HG03025 (cell line): ENCODE measurements at regions not wholly inside any gene's neighbourhood (a gene's known extent, or its start where the extent isn't known, plus 50 kb on each side); places are given as distances from the start of the nearest gene placed in this dataset.
"Not testable (repeated sequence)": the region's sequence is repeated elsewhere in the genome, so short reads cannot be mapped to it uniquely, and the experiment has no call there.

Experiments
- ATAC-seq: cut with Tn5 transposase; IDR thresholded peaks from one replicate; pipeline ENCODE4 v1.9.1; 2021; ENCODE audit warnings: mild to moderate bottlenecking, moderate library complexity; ENCODE audit not compliant: unreplicated experiment, low FRiP score

DNA sequence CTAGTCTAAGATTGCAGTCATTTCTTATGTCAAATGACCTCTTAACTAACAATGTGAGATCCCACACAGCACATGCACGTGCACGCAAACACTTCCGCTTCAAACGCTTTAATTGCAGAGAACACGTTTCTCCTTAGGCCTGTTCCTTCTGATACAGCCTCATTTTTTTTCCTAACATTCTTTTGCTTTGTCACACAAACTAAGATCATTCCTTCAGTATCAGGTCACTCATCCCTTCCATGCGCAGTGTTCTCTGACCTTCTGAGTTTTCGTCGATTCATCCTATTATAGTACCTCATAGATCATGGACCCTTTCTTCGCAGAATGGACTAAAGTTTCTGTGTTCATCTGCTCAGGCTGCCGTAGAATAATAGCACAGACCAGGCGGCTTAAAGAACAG, 327.1 kb upstream of the CDH19 start:
- no peak for ATAC-seq

DNA sequence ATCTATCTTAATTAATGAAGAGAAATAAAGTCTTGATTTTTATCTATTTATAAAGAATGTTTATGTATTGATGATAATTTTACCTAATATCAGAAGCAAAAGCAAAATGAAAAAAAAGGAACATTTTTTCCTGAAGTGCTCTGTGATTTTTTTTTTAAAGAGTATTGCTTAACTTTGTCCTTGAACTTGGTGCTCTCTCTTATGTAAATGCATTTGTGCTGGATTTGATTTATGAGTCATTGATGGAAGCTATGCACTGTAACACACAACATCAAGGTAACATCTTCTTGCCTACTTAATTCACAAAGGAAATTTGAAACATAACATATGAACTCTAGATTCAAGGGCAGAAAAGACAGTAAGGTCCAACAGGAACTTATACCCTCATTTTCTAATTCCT, 312.9 kb upstream of the CDH19 start:
- no peak for ATAC-seq

DNA sequence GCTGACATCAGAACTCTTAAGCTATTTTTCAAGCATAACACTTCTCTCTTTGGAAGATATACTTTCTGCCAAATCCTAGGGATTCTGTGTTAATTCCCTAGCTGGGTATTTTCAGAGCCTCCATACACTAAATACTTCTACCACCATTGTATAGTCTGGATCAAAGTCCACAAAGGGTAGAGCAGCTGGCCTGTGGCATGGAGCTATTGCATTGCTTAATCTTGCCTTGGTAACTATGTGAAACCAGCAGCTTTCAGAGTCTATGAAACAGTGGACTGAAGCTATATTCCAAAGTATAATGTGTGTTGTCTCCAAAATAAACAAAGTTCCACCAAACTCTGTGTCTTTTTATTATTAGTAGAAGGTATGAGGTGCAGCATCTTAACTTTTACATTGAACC, 296.9 kb upstream of the CDH19 start:
- no peak for ATAC-seq

DNA sequence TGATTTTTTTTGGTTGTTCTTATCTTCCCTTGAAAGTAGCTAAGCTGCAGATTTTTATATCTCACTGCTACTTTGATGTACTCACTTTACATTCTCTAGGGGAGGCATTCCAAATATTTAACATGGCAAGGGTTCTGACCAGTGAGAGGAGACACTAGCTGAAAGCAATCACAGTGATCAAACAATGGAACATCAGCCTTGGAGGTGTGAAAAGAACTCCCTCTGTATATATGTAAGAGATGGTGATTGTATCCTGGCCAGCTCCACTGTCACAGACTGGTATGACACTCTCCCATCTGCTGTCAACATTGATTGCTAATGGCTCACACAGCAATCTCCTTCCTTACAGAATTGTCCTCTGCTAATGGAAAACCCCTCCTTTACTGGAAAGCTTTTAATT, 291.7 kb upstream of the CDH19 start:
- ATAC-seq, result no peak

DNA sequence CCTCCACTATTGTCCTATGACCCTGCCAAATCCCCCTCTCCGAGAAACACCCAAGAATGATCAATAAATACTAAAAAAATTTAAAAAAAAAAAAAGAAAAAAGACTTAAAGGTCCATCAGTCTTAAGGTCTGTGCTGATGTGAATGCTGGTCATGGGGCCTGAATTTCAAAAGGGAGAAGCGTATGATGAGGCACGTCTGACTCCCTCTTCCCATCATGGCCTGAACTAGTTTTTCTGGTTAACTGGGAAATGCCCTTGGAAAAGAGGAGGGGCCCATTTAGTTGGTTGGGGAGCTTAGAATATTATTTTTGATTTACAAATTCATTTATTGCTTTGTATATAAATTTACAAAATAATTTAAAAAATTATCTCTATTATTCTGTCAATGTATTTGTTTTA, 291.0 kb upstream of the CDH19 start:
- no peak for ATAC-seq

DNA sequence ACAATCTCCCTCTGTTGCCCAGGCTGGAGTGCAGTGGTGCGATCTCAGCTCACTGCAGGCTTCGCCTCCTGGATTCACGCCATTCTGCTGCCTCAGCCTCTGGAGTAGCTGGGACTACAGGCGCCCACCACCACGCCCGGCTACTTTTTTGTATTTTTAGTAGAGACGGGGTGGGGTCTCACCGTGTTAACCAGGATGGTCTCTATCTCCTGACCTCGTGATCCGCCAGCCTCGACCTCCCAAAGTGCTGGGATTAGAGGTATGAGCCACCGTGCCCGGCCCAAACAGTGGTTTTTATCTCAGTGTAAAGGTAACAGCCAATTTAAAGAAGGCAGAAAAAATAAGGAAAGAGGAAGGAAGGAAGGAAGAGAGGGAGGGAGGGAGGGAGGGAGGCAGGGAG, 288.5 kb upstream of the CDH19 start:
- not testable (repeated sequence) for ATAC-seq

DNA sequence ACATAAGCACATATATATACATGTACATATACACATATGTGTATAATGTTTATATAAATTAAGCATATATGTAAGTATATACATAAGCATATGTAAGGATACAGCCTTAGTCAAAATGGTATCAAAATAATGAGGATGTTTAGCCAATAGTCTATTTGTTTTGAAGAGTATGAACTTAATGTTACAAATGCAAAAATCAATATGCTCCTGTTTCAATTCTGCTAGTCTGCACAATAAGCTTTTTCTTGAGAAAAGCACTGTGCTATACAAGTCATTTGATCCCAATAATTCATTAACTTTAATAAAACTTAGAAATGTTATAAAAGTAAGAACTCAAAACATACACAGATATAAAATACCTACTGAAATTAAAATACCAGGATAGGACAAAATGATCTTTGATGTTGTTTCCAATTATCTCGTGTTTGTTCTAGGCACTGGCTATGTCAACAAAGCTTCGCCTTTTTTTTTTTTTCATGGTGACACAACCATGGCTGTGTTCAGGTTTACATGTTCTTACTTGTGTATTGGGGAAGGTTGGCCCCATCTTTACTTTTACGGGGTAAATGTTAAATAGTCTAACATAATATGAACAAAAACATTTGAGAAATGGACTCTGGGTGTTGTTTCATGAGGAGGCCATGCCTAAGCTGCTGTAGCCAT, 271.1 kb upstream of the CDH19 start:
- ATAC-seq, result no peak

DNA sequence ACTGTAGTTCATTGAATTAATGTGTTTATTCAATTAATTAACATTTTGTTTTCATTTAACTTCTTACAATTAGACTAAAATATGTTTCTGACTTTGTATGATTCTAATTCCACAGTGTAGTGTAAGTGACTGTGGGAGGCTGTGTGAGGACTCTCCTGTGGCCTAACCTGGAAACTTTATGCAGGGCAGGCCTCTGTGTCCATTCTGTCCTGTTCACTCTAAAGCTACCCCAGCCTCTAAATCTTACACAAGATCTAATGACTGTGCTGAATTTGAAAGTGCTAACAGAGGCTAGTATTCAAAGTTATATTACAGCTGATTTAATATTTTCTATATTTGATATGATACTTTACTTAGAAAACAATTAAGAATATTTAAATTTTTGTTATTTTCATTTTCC, 270.5 kb upstream of the CDH19 start:
- no peak for ATAC-seq

DNA sequence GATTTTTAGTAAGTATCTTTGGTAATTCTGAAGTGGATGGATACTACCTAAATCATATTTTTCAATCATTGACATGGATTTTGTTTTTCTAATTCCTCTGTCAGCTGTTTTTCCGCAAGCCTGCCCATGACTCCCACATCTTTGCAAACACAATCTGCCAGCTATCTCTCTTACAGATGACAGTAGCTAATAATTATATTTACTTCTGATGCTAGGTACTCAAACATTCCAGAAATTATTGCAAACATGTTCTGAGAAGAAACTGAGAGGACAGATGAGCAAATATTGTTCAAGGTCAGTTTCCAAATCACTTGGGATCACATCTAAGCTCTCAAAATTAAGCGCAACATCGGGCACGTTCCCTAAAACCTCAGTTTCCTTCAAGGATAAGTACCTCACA, 270.0 kb upstream of the CDH19 start:
- ATAC-seq, result no peak

DNA sequence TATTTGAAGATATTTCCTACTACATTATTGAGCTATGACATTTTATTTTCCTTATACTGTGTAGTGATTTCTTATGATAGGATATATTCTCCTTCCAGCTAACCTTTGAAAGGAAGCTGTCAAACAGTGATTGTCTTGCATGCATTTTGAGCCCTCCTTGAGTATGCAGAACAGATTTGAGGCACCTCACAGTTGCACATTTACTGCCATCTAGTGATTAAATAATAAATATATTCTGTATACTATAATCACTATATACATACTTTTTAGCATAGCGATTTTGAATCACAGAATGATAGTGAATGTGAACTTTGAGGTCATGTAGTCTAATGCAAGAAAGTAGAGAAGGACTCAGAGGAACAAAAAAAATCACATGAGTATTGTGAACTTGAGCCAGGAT, 268.4 kb upstream of the CDH19 start:
- no peak for ATAC-seq

DNA sequence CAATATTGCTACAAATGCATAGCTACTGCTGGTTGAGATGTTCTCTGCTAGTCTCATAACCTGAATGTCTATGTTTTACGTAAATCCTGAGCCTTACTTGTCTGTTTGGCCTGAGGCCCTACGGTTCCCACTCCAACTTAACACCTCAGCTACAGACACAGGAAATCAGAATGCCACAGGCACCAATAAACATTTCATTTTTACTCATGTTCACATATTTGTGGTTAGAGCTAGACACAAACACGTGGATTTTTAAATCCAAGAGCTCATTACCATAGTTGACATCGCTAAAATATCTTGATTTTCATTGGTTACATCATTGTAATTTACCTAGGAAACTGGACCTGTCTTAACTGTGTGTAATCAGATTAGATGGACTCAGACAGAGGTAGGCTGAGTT, 263.8 kb upstream of the CDH19 start:
- no peak for ATAC-seq

DNA sequence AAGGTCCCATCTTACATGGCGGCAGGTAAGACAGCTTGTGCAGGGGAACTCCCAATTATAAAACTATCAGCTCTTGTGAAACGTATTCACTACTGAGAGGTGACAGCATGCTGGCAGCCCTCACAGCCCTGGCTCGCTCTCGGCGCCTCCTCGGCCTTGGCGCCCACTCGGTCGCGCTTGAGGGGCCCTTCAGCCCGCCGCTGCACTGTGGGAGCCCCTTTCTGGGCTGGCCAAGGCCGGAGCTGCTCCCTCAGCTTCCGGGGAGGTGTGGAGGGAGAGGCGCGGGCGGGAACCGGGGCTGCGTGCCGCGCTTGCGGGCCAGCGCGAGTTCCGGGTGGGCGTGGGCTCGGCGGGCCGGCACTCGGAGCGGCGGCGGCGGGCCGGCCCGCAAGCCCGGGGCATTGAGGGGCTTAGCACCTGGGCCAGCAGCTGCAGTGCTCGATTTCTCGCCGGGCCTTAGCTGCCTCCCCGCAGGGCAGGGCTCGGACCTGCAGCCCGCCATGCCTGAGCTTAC, 262.6 kb upstream of the CDH19 start:
- not testable (repeated sequence) for ATAC-seq

DNA sequence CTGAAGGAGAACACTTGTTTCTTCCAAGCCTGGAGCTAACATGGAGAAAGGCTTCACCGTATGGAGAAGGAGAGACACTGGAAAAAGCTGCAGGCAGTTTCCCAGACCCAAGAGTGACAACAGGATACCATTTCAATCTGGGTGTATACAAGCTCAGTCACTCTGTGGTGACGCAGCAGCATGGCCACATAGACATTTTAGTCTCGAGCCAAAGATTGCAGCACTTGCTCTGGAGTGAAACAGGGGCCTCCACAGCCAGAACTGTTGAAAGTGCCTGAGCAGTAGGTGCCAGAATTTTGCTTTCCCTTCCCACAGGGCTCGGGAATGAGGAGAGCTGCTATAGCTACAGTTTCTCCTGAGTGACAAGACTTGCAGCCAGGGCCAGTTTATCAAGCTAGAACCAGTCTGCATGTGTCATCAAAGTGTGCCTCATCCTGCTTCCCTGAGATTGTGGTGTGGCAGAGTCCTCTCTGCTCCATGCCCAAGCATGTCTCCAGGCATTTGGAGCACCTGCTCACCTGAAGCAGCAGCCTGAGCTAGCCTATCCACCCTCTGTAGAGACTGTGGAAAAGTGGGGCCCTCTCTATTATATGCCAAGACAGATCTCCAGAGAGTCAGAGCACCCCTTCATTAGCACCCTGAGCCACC, 234.6 kb upstream of the CDH19 start:
- ATAC-seq, result no peak

DNA sequence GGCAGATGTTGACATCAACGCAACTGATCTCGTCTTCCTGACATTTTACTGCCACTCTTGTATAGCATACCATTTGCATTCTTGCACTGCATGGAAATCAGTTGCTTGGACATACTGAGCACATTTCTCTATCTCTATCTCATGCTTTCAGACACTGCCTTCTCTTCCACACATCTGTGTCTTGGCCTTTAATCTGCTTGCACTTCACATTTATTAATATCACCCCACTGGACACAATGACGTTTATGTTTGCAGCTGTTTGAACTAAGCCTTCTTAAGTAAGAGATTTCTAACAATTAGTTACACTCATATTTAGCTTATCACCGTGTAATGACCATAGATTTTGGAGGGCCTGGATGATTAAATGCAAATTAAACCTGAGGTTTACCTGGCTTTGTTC, 229.8 kb upstream of the CDH19 start:
- ATAC-seq, result no peak

DNA sequence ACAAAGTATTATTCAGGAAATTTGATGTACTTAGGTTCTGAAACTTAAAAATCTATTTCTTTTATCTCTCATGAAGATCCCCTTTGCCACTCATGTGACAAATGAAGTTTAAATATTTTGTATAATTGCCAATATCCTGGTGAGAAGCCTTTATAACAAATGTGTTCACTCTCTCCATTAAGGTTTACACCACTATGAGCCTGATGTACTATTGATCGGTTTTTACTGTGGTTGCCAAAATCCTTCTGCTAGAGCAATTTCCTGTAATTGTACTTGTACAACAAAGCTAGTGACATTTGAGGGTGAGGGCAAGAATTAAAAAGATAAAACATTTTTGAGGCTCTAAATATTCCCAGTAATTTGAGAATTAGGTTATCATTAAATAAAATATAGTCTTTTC, 222.3 kb upstream of the CDH19 start:
- ATAC-seq, result no peak

DNA sequence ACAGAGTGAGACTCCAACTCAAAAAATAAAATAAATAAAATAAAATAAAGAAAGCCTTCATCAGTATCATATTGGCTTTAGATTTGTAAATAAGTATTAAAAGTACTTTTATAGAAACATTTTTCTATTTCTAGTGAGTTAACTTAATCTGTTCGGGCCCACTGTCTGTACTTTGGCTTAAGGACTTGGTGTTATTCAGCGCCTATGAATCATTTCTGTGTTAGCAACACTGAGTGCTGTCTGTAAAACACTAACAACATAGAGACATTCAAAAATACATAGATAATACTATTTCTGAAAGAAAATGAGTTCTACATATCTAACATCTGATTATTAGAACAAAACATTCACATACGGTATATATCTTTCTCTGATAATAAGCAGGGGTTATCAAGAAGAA, 221.5 kb upstream of the CDH19 start:
- no peak for ATAC-seq

DNA sequence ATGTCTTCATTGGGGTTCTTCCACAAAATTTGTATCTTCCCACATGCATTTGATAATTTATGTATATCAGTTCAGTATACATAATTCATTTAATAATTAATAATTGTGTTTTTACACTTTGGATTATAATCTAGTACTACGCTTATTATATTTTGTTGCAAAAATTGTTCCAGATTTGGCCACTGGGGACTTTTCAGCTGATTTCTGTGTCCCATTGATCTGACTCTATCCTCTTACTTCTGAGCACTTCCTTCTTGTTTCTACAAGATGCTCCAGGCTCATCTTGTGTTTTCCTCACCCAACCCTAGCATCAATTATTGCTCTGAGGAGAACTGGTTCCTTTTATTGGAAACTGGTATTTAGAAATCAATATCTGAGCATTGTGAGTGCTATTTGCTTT, 215.3 kb upstream of the CDH19 start:
- no peak for ATAC-seq

DNA sequence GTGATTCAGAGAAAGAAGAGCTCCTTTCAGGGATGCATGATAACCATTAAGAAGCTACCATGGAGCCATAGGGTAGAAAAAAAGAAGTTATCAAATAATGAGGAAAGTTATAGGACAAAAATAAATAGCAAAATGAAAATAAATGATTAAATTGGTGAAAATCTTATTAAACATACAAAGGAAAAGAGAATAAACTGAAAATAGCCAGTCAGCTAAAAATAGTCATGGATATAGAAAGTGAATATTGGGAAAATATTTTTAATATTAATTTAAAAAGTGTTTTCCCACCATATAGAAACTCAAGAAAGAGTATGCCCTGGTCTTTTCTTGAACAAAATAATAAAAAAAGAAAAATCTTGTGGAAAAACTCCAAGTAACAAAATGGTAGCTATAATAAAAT, 209.2 kb upstream of the CDH19 start:
- ATAC-seq, result no peak

DNA sequence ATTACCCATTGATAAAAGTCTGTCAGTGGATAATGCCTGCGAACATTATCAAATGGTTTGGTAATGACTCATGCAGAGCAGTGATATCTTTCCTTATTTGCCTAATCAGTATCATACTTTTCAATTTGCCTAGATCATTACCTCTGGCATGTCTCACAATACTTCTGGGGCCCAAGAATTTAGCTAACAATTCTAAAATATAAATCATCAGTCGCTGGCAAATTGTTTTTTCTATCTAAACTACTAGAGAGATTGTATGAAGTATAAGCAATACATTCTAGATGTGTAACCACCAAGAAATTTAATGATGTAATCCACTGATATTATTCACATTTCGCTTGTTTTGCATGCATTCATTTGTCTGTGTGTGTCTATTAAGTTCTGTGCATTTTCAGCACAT, 191.2 kb upstream of the CDH19 start:
- no peak for ATAC-seq

DNA sequence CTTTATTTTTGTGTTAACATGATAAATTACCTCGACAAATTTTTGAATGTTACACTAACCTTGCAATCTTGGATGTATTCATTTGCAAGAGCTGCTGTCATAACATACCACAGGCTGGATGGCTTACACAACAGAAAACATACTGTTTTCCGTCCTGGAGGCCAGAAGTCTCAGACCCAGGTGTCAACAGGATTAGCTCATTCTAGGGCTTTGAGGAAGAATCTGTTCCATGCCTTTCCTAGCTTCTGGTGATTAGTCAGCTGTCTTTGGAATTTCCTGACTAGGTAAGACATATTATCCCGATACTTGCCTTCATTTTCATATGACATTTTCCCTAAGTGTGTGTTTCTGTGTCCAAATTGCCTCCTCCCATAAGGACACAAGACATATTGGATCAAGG, 188.6 kb upstream of the CDH19 start:
- ATAC-seq, result no peak

DNA sequence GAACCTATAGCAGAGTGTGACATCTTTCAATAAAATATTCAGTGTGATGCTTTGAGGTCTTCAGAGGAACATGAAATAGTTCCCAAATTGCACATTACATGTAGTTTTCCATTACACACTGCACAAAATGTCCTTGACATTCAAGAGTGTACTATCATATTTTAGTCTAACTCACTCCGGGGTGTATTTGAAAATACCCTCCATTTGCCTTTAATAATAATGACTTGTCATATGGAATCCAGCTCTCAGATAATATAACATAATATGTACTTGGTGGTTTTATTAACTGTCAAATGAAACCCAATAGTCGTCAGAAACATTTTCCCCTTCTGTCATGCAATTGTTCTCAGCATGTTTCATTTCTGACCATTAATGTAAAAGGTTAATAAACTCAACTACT, 176.7 kb upstream of the CDH19 start:
- no peak for ATAC-seq

DNA sequence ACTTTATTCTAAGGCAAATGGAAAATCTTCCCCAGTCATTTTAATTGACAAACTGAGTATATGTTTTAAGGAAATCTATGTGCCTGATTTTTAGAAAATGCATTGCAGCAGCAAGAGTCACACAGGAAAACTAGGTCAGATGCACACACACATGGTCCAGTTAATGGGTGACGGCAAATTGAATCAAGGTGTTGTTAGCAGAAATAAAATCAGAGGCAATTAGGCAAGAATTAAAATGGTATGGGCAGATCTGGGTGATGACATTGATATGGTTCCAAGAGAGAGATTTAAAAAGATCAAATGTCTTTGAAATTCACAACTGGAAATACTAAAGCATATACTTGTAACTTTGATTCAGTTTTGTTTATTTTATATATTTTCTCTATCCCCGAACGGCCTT, 174.2 kb upstream of the CDH19 start:
- ATAC-seq, result no peak
